NCI-H524 (cell line): ENCODE measurements at regions not wholly inside any gene's neighbourhood (a gene's known extent, or its start where the extent isn't known, plus 50 kb on each side); places are given as distances from the start of the nearest gene placed in this dataset.

Experiments used
- DNase-seq, 2 experiments: peaks; one replicate each; lab custom pipeline; 2025; lab: John Stamatoyannopoulos, UW

DNA sequence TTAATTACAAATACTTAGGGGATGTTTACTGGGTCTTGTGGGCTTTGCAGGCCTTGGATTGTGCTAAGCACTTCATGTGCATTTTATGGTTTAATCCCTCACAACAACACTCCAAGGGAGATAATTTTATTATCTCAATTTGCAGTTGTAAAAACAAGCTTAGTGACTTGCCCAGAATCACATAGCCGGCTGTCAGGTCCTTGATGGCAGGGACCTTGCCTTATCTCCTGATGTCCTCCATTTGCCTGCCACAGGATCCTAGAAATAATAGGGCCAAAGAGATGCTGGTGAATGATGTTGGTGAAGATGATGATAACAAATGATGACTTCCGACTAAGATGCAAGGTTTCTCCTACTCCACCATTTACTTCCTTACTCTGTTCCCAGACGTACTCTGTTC, 385.4 kb downstream of the TMEM135 start:
- peak; percentile 46 to 55 for DNase-seq

DNA sequence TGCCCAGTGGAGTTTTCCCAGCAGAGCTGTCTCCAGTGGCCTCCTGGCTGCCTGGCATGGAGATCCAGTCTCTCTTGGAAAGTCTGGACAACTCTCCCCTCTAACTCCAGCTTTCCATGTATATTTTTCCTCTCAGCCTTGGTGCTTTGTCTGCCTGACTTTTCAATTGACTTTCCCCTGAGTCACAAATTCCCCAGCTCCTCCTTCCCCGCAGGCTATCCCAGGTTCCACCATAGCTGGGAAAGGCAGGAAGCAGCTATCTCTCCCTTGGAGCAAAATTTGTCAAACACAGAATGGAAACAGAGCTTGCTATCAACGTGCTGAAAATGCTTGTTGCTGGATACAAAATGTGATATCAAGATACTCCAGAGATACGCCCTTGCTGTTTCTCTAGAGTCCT, 384.8 kb downstream of the TMEM135 start:
- DNase-seq = no peak

- DNase-seq = peak; percentile 48 to 73
Observed at GRCh38 chr11:87421422-87421821, 383.7 kb downstream of the TMEM135 start.

GRCh38 chr11:87417951-87418350, 380.2 kb downstream of the TMEM135 start:
- DNase-seq = peak; percentile 56 to 86

GRCh38 chr11:87405843-87406242, 368.1 kb downstream of the TMEM135 start:
- DNase-seq = no peak

GRCh38 chr11:87405356-87405755, 367.6 kb downstream of the TMEM135 start:
- no peak for DNase-seq

- no peak for DNase-seq
Observed at GRCh38 chr11:87401653-87402052, 363.9 kb downstream of the TMEM135 start.

DNA sequence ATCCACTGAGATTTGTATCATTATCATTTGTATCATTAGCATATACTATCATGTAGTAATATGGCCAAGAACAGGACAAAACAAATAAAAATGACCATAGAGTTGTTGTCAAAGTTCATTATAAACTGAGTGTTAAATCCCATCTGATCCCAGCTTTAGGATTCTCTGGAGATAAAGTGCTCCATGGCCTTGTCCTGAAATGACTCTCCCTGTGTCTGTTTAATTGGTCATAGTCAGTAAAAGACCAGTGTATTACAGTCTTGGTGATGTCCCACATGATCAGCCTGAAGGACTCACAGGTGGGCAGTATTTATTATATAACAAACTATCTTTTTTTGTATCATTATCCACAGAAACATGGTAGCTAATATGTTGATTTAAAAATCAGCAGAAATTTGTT, 361.6 kb downstream of the TMEM135 start:
- DNase-seq = no peak

GRCh38 chr11:87398931-87399330, 361.2 kb downstream of the TMEM135 start:
- DNase-seq = no peak

GRCh38 chr11:87397011-87397865, 359.5 kb downstream of the TMEM135 start:
- no peak for DNase-seq

DNA sequence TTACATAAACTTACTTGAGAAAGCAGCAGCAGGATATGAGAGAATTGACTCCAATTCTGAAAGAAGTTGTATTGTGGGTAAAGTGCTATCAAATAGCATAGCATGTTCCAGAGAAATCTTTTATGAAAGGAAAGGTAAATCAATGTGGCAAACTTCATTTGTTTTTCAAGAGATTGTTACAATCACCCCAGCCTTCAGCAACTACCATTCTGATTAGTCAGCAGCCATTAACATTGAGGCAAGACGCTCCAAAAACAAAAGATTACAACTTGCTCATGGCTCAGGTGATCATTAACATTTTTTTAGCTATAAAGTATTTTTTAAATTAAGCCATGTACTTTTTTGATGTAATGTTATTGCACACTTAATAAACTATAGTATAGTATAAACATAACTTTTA, 357.2 kb downstream of the TMEM135 start:
- no peak for DNase-seq

GRCh38 chr11:87392665-87393064, 354.9 kb downstream of the TMEM135 start:
- DNase-seq = no peak

- no peak for DNase-seq
Observed at GRCh38 chr11:87391496-87391895, 353.8 kb downstream of the TMEM135 start.

GRCh38 chr11:87384078-87384729, 346.5 kb downstream of the TMEM135 start:
- no peak for DNase-seq

GRCh38 chr11:87374038-87374807, 336.5 kb downstream of the TMEM135 start:
- no peak for DNase-seq
